GM06990 (cell line): ENCODE measurements at regions not wholly inside any gene's neighbourhood (a gene's known extent, or its start where the extent isn't known, plus 50 kb on each side); places are given as distances from the start of the nearest gene placed in this dataset.

Experiments used
- DNase-seq: peaks from one replicate; pipeline ENCODE4 v3.0.0-alpha.2; 2011; ENCODE audit not compliant: insufficient read length; ENCODE audit errors: extremely low read depth
- H3K27me3 ChIP-seq: replicated peaks from 2 replicates; pipeline ENCODE4 v1.6.0; 2011; ENCODE audit warnings: low read length; ENCODE audit not compliant: control insufficient read depth, insufficient read depth
- H3K36me3 ChIP-seq: 2 replicates; pipeline ENCODE4 v1.5.1; 2011; ENCODE audit warnings: low read length; ENCODE audit not compliant: control insufficient read depth, insufficient read depth
- H3K4me3 ChIP-seq: replicated peaks from 2 replicates; pipeline ENCODE4 v1.5.1; 2011; ENCODE audit warnings: low read depth, mild to moderate bottlenecking, control low read depth, low read length
- TF ChIP-seq, protein P1 (sequence below): IDR thresholded peaks from 2 replicates; pipeline ENCODE4 v1.5.1; 2011; ENCODE audit warnings: low read length, control low read depth, mild to moderate bottlenecking, inconsistent platforms; ENCODE audit not compliant: insufficient read depth, poor library complexity, severe bottlenecking

DNA sequence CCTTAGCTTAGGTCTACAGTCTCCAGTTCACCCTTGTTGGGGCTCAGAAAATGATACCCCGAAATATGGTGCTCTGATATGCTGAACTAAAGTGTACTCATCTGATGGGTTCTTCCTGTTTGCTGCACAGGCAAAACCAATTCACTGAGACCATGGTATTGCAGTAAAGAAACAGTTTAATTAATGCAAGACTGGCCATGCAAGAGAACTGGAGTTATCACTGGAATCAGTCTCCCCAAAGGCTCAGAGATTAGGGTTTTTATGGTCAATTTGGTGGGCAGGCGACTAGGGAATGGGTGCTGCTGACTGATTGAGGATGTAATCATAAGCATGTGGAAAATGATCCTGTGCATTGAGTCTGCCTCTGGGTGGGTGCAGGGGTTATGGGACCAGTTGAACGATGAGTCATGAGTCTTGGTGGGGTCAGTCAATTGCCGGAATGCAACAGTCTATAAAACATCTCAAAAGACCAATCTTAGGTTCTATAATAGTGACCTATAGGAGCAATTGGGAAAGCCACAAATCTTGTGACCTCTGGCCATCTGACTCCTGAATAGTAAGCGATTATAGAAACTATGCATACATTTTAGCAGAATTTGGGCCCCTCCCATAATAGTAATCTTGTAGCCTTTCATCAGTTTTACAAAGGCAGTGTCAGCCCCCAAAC, 113.0 kb upstream of the ANKRD55 start:
- DNase-seq: no peak
- TF ChIP-seq, protein P1, sequence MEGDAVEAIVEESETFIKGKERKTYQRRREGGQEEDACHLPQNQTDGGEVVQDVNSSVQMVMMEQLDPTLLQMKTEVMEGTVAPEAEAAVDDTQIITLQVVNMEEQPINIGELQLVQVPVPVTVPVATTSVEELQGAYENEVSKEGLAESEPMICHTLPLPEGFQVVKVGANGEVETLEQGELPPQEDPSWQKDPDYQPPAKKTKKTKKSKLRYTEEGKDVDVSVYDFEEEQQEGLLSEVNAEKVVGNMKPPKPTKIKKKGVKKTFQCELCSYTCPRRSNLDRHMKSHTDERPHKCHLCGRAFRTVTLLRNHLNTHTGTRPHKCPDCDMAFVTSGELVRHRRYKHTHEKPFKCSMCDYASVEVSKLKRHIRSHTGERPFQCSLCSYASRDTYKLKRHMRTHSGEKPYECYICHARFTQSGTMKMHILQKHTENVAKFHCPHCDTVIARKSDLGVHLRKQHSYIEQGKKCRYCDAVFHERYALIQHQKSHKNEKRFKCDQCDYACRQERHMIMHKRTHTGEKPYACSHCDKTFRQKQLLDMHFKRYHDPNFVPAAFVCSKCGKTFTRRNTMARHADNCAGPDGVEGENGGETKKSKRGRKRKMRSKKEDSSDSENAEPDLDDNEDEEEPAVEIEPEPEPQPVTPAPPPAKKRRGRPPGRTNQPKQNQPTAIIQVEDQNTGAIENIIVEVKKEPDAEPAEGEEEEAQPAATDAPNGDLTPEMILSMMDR: no peak
- no peak overlapping the region for H3K4me3 ChIP-seq
- no peaks in the 10 kb centered on the region for H3K36me3 ChIP-seq
- H3K27me3 ChIP-seq: no peaks in the 10 kb centered on the region; the same call in 1 of the 2 replicates

DNA sequence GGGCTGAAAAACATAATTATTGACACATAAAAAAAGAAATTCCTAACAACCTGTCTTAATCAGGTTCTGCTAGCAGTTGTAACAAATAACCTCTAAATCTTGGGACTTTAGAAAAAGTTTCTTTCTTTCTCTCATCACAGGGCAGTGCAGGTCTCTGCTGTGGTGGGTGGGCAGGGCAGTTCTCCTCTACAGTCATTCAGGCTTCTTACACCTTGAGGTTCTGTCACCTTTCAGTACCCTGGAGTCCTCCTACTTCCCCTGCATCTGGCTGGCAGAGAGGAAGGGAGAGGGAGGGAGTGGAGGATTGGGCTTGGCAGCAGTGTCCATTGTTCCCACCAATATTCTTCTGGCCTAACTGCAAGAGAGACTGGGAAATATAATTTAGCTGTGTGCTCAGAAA, 112.2 kb upstream of the ANKRD55 start:
- TF ChIP-seq, protein P1: no peak
- no peaks in the 10 kb centered on the region; the same call in 1 of the 2 replicates for H3K27me3 ChIP-seq
- H3K4me3 ChIP-seq: no peak overlapping the region
- no peaks in the 10 kb centered on the region for H3K36me3 ChIP-seq
- no peak for DNase-seq

DNA sequence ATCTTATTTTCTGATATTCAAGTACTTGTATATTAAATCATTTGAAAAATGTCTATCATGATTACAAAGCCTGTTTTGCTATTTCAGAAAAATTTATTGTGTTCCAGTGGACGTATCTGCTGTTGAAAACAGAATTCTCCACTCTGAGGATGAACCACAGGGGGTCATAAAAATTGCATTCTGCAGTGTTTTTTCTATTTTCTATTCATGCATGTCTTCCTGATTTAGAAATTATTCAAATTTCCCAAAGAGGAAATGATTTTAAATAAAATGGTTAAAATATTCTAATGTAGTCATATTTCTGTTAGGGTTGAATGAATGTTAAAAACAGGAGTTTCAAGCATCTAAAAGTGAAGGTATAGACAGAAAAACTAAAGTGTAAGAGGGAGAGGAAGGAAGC, 111.5 kb upstream of the ANKRD55 start:
- no peak for DNase-seq
- TF ChIP-seq, protein P1: no peak
- H3K36me3 ChIP-seq: no peaks in the 10 kb centered on the region
- no peaks in the 10 kb centered on the region; the same call in 1 of the 2 replicates for H3K27me3 ChIP-seq
- no peak overlapping the region for H3K4me3 ChIP-seq

DNA sequence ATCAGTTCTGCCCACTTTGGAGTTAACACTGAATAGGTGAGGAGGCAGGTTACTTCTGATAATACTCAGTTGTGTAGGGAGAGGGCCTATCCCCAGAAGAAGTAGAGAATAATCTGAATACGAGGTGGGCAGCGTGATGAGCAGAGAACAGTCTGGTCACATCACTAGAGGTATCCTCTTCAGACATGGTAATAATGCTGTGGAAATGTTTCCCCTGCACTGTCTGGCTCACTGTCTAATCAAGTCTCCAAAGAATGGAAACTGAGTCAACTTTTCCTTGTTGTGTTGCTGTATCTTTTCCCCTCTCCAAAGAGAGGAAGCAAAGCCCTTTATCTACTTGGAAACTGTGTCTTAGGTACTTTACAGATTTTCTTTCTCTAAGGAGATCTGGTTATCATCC, 110.9 kb upstream of the ANKRD55 start:
- Histone ChIP-seq H3K4me3 (no peak overlapping the region), H3K36me3 (no peaks in the 10 kb centered on the region), H3K27me3 (no peaks in the 10 kb centered on the region; the same call in 1 of the 2 replicates)
- DNase-seq: no peak
- TF ChIP-seq, protein P1: no peak

DNA sequence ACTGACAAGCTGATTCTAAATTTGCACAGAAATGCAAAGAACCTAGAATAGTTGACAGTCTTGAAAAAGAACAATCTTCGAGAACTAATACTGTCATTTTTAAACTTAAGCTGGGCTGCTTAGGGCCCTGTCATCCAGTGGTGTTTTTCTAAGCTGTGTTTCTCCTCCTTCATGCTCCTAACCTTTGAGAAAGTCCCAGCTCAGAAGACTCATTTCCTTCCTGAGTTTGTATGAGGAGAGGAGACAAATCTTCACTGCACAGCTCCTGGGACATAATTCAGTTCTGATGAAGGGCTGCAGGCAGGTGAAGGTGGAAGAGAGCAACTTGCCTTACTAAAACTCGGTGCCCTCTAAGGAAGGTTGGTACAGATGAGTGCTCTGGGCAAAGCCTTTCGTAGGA, 109.5 kb upstream of the ANKRD55 start:
- Histone ChIP-seq H3K36me3 (no peaks in the 10 kb centered on the region), H3K27me3 (no peaks in the 10 kb centered on the region; the same call in 1 of the 2 replicates), H3K4me3 (no peak overlapping the region)
- TF ChIP-seq, protein P1: no peak
- DNase-seq: no peak
